RCC 7860 (cell line): ENCODE measurements at regions not wholly inside any gene's neighbourhood (a gene's known extent, or its start where the extent isn't known, plus 50 kb on each side); places are given as distances from the start of the nearest gene placed in this dataset.

Source experiments
- DNase-seq: peaks from one replicate; pipeline ENCODE4 v3.0.0-alpha.2; 2015; ENCODE audit warnings: low spot score
- FAIRE-seq: peaks from 2 replicates; lab custom pipeline; 2012; peaks lifted over from hg19 to GRCh38; lab: Jason Lieb, UNC

DNA sequence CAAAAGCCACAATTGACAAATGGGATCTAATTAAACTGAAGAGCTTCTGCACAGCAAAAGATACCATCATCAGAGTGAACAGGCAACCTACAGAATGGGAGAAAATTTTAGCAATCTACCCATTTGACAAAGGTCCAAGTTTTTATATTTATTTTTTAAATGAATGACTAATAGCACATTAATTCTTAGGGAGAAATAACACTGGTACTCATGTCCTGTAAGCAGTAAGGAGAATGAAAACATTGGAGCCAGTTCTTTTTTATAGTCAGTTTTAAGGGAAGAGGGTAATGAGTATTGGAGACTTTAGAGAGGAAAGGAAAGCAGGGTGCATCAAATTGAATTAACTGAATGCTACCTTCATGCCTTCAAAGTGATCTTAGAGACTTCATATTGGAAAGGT, 404.7 kb upstream of the TGFBR2 start:
- DNase-seq (no peak), FAIRE-seq (no peak)

DNA sequence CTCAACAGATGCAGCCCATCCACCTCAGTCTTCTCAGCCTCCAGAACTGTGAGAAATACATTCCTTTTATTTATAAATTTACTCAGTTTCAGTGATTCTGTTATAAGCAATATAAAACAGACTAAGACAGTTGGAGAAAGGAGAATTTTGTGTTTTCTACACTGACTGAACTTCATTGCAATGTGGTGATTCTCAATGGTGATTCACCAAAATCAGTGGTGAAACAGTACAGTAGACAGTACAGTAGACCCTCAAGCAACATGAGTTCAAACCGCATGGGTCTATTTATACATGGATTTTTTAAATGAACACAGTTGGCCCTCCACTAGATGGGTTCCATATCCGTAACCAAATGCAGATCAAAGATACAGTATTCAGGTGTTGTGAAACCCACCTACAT, 403.1 kb upstream of the TGFBR2 start:
- DNase-seq: no peak
- no peak for FAIRE-seq

DNA sequence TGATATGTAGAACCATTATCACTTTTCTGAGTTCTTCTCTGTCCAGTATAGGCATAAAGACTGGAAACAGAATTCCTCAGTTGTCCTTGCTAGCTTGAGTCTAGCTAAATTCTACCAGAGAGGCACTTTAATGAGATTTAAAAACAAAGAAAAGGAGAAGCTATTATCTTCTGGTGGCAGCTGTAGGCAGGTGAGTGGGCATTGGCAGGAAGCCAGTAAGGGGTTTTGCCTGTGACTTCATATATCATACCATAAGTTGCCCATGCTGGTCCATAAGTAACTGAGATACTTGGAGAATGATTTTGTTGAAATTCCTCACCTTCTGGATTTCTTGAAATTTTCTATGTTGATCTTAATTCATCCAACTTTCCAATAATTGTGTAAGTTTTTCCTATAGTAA, 402.3 kb upstream of the TGFBR2 start:
- DNase-seq (no peak), FAIRE-seq (no peak)

DNA sequence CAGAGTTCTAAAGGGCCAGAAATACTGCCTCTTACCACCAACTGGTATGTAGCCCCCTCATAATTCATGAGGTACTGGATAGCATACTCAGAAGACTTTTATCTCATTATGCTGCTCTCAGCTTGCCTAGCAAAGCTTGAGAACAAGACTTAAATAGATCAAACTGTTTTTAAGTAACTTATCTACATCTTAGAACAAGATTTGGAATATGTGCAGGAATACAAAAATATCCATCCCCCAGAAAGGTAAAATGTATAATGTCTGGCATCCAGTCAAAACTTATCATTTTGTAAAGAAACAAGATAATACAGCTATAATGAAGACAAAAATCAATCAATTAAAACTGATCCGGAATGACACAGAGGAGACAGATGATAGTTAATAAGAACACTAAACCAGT, 400.4 kb upstream of the TGFBR2 start:
- FAIRE-seq: no peak
- DNase-seq: no peak

DNA sequence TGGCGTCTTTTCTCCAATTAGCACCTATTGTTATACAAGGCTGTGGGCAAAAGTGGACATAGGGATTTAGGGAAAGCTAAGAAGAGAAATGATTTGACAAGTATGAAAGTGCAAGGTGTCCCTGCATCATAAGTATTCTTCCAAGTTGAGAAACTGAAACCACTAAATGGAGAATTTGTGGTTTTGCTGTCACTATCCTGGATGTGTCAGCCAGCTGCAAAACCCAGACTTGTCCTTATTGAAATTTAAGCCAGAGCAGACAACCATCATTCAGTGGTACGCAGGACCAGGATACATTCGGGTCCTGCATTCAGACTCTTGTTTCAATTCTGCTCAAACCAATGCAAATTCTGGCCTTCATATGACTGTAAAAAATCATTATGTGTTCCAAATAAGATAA, 384.8 kb upstream of the TGFBR2 start:
- FAIRE-seq (no peak), DNase-seq (no peak)

DNA sequence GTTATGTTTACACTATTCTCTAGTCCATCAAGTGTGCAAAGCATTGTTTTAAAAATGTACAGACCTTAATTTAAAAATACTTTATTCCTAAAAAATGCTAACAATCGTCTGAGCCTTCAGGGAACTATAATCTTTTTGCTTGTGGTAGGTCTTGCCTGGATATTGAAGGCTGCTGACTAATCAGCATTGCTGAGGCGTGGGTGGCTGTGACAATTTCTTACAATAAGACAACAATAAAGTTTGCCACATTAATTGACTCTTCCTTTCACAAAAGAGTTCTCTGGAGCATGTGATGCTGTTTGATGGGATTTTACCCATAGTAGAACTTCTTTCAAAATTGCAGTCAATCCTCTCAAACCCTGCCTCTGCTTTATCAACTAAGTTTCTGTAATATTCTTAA, 384.0 kb upstream of the TGFBR2 start:
- DNase-seq (no peak), FAIRE-seq (no peak)

DNA sequence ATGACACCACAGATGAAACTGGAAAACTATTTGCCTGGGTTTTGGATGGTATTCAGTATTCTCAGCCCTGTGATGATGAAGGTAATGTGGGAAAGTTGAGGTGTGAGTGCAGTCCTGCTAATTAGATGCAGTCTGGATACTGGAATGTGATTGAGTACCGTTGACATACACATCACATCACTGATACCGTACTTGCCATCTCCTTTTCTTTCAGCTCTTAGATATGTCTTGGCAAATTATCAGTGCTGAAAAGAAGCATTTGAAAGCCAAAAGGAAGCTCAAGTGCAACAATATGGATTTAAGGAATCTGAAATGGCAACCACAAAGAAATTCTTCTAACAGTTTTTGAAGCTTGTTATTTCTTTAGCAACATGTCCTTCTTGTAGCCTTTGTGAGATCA, 381.4 kb upstream of the TGFBR2 start:
- DNase-seq (no peak), FAIRE-seq (no peak)

DNA sequence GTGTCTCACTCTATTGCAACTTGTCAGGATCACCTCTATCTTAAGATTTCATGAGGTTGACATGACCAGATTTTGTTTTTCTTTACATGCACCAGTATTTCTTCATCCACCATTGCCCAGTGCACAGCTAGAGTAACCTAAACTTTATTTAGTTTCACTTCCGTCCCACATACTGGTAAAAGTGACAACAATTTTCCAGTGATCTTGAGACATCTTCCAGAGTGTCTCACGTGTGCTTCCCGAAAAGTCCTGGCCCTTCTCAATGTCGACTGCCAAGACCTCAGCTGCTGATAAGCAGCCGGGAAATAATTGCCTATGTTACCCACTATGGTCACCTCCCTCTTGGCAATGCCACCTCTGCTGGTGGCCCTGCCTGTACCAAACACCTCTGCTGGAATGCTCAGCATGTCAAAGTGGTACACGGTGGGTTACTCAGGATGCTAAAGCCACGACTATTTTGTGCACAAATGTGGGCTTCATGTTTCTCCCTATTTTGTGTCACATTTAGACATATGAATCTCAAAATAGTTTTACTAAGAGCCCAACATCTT, 379.7 kb upstream of the TGFBR2 start:
- DNase-seq (no peak), FAIRE-seq (no peak)

DNA sequence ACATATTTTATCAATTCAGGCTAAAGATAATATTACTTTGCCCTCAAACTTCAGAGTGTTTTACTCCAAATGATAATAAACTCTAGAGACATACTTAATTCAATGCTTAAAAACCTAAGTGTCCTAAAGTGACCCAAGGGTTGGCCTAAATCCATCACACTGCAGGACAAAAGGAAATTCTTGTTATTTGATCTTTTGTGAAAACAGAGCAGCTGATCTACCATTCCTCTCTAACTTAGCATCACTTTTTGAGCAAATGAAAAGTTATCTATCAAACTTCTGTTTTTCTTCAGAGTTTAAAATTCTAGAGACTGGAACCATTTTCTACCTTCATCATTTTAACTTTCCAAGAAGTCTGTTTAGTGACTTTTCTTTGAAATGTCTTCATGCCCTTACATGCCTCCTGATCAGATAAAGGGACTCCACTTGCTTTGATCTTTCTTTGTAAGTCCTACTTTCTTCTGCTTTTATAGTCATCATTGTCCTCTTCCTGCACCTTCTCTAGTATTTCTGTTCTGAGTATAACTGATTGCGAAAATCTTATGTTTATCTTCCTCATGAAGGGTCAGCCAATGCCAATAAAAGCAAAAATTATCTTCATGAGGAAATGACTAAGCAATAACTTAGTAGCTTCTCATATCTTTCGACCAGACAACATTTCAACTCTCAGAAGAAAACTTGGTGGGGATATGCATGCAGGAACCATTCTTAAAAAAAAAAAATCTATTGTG, 378.7 kb upstream of the TGFBR2 start:
- FAIRE-seq: no peak
- DNase-seq: peak; percentile 12

DNA sequence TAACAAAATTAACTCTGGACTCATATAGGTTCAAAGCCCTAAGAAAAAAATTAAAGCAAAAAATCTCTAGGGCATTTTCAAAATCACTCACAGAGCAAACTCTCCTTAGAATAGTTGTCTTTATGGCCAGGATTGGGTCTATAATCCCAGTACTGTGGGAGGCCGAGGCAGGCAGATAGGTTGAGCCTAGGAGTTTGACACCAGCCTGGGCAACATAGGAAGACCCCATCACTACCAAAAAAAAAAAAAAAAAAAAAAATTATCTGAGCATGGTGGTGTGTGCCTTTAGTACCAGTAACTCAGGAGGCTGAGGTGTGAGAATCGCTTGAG, 378.1 kb upstream of the TGFBR2 start:
- no peak for DNase-seq
- no peak for FAIRE-seq

DNA sequence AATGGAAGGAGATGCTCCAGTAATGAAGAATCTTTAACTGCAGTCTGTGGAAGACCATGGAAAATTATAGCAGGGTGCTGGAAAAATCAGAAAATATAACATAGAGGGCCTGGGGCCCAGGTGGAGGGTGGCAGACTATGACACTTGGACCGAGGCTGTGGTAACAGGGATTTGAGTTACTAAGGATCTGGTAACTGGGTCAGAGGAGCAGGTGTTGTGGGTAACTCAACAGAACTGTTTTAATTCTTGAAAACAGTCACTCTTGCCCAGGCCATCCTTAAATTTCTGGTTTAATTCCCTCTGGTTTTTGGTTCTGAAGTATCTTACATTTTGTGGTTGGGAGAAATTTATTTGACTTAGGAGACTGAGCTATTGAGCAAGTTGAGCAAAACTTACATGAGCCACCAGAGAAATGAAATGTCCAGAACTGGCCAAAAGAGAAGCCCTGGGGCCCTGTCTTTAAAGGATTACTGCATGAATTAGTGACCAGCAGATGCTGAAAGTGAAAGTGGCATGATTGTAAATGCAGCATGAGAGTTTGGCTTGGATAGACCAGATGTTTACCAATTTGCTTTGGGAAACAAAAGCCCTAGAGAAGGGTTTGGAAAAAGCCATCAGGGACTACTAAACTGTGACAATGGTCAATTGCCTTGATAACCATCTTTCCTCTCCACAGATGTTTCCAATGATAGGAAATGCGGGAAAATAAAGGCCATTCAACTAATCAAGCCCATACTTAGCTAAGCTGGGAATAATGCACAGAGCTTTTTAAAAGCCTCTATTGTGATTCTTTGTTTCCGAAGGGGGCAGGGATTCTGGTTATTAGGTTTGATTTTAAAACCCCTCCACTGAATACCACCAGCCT, 374.9 kb upstream of the TGFBR2 start:
- DNase-seq (no peak), FAIRE-seq (no peak)

DNA sequence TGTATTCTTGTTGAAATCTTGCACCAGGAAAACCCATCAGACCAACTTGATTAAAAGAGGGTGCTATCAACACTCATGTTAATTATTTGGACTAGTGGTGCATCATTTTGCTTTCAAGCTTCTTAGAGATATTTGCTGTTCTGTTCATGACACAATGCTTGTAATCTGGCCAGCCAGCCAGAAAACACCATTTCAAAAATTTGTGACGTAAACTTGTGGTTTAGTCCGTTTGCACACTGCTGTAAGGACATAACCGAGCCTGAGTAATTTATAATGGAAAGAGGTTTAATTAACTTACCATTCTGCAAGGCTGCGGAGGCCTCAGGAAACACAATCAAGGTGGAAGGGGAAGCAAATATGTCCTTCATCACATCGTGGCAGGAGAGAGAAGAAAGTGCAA, 374.3 kb upstream of the TGFBR2 start:
- no peak for DNase-seq
- FAIRE-seq: no peak

DNA sequence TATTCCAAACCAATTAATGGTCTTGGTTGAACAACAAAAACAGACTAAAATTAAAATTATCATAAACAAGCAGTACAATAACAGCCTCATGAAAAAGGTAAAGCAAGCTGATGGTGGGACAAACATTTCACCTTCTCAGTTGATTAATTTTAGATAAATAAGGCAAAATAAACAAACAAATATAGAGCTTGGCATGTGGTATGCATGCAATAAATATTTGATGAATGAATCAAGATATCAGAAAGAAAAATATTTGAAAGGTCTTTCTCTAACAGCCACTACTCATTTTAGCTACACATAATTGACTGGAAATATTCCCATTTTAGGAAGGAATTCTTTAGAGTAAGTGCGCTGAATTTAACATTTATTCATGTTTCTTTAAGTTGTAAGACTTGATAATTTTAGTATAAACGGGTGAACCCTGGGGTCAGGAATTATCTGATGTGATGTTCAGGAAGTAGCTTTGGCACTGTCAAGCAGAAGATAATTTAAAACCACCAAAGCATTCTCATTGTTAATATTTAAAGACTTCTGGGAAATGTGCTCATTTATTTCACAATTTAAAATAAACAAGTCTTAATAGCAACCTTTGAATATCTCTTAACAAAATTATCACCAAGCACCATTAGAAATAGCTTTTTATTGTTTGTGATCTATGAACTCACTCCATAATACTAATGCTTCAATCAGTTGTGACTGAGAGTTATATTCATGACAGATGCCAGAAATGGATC, 372.3 kb upstream of the TGFBR2 start:
- no peak for DNase-seq
- no peak for FAIRE-seq

DNA sequence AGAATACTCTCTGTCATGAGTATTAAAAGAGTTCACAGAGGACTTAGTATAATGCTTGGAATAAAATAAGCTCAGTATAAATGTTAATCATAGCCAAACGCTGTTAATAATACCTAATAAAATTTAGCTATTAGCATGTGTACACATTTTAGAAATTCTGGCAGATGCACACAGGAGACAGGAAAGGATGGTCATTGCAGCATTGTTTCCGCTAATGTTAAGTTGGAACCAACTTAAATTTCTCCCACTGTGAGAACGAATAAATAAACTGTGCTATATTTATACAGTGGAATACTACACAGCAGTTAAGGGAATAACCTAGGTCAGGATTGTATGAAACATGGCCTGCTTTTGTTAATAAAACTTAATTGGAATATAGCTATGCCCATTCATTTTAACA, 370.4 kb upstream of the TGFBR2 start:
- DNase-seq (no peak), FAIRE-seq (no peak)

DNA sequence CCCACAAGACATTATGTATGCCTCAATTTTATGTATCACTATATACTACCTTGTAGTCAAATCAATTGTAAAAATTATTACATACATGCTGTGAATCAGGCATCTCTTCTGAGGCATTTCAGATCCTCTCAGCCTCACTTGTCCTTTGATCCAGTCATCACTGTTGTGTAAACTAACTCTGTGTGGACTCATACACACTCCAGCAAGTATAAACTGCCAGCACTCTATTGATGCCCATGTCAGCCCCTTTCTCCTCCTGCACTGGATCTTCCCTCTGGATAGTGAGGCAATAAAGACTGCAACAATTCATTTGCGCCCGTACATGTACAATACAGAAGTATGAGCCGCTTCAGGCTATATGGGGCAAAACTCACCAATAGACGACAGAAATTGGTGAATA, 364.7 kb upstream of the TGFBR2 start:
- DNase-seq: no peak
- FAIRE-seq: no peak

DNA sequence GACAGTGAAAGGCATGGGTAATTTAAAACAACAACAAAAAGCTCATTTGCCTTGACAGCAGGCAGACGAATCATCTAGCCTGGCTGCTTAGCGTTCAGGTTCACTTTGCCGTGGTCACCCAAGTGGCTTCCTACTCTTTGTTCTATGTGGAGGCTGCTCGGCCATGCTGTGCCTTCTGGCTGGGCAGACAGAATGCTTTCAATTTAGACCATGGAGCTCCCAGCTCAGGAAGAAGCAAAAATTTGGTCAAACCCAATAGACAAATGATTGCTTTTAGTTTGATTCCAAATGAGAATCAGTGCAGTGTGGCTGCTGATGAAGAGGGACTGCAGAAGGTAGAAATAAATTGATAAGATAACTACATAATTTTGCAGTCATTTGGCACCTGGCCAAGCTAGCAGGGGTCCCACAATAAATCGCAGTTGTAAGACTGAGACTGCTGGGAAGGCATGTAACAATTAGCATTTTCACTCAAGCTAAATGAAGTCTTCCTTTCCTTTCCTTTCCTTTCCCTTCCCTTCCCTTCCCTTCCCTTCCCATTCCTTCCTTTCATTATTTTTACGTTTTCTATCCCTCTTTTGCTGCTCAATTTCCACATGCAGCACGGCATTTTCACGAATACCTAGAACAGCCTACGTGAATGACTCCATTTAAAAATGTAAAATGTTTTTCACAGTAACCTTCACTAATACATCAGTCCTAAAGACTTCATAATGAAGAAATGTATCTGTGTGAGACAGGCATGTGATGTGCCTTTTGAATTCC, 360.4 kb upstream of the TGFBR2 start:
- no peak for FAIRE-seq
- no peak for DNase-seq

DNA sequence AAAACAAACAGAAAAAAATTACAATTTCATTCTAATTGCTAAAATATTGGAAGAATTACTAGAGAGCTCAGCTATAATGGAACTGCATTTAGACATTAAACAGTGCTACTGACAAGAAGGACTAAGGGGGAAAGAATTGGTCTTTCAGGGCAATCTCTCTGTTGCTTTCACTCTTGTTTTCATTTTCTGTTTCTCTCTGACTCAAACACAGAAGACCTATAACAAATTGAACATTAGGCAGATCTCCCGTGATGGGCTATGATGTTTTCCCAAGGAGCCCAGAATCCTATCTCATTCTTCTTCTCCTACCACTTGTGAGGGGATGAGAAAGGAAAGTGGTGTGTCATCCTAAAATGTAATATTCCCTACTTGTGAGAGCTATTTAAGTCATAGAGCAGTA, 358.0 kb upstream of the TGFBR2 start:
- FAIRE-seq: no peak
- DNase-seq: no peak

DNA sequence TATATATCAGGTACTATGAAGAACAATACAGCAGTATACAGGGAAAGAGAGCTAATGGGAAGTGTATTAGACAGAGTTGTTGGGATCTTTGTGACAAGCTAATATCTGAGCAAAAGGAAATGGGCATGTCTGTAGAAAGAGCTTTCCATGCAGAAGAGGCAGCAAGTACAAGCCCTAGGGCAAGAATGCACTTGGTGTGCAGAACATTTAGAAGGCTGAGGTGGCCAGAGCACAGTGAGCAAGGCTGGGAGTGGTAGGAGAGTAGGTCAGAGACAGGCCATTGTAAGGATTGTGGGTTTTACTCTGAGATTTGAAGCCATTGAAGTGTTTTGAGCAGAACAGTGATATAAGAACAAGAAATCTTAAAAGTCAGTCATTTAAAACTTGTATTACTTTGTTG, 353.9 kb upstream of the TGFBR2 start:
- no peak for DNase-seq
- no peak for FAIRE-seq

DNA sequence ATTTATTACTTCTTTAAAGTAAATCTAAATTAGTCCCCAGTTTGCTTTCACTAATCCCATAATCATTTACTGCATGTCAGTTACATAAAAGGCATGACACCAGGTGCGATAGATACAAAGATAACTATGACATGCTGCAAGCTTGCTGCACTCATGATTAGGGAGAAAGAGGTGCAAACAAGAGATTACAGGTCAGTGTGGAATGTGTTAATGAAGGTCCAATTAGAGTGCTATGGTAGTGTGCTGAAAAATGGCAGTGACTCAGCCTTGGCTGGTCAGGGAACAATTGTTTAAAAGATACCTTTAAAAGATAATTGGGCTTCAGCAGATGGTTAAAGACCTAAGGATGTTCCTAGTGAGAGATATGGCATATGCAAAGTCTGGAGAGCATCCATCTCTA, 352.6 kb upstream of the TGFBR2 start:
- FAIRE-seq: no peak
- DNase-seq: no peak

DNA sequence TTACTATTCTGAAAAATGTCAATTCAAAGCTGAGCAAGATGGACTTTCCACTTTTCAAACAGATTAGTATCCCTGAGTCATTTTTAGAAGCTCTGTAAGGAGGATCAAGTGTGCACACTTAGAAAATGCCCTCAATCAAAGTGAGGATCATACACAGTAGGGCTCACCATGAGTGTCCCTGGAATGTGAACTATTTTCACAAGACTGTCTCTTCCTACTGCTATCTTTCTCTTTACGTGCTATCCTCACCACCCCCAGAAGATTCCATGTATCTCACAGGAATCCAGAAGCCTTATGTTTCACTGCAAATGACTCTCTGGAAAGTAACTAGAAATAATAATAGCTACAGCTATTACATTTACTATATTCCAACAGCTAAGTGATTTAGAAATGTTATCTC, 349.9 kb upstream of the TGFBR2 start:
- DNase-seq (no peak), FAIRE-seq (no peak)
